SU-DHL-6 (cell line): ENCODE measurements at regions not wholly inside any gene's neighbourhood (a gene's known extent, or its start where the extent isn't known, plus 50 kb on each side); places are given as distances from the start of the nearest gene placed in this dataset.

Experiments used
- EZH2phosphoT487 ChIP-seq: fragments of 200-600 bp; sonication (generic), shearing (Covaris generic); conservative IDR thresholded peaks from 2 replicates; pipeline ENCODE4 v1.6.1; 2018; ENCODE audit warnings: mild to moderate bottlenecking, antibody characterized with exemption, low read length, moderate library complexity, mixed read lengths
- TF ChIP-seq, protein P1 (sequence below): fragments of 200-600 bp; sonication (generic); IDR thresholded peaks from one replicate; pipeline ENCODE4 v1.5.1; 2017; ENCODE audit warnings: antibody characterized with exemption, mild to moderate bottlenecking, low read length, moderate library complexity; ENCODE audit not compliant: insufficient read depth, poor library complexity, severe bottlenecking

DNA sequence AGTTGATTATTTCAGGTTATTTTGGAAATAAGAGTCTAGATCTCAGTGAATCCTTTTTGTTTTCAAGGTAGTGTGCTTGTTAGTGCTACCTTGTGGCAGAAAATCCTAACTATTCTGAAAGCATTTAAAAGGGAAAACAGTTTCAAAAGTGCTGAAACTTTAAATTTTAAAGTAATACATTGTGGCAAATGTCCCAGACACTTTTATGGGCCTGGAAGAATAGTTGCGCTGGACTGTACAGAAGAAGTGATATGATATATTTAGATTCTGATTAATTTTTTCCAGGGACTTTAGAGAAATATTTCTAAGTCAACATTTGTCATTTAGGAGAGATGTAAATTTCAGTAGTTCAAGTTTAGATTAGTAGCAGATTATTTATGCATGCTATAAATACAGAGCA, 96.7 kb upstream of the BMP5 start:
- TF ChIP-seq, protein P1, sequence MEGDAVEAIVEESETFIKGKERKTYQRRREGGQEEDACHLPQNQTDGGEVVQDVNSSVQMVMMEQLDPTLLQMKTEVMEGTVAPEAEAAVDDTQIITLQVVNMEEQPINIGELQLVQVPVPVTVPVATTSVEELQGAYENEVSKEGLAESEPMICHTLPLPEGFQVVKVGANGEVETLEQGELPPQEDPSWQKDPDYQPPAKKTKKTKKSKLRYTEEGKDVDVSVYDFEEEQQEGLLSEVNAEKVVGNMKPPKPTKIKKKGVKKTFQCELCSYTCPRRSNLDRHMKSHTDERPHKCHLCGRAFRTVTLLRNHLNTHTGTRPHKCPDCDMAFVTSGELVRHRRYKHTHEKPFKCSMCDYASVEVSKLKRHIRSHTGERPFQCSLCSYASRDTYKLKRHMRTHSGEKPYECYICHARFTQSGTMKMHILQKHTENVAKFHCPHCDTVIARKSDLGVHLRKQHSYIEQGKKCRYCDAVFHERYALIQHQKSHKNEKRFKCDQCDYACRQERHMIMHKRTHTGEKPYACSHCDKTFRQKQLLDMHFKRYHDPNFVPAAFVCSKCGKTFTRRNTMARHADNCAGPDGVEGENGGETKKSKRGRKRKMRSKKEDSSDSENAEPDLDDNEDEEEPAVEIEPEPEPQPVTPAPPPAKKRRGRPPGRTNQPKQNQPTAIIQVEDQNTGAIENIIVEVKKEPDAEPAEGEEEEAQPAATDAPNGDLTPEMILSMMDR: no peak
- TF ChIP-seq EZH2phosphoT487: no peak
